Activated naive CD4-positive, alpha-beta T cell treated with anti-CD3 and anti-CD28 coated beads, Interleukin-2, amount 10 ng/mL, durations not matched to agents 7 days and 5 days (primary cell): ENCODE measurements at regions not wholly inside any gene's neighbourhood (a gene's known extent, or its start where the extent isn't known, plus 50 kb on each side); places are given as distances from the start of the nearest gene placed in this dataset.

Experiments
- CTCF ChIA-PET: fragments of 350-600 bp; sonication (Branson Sonifier 250); formaldehyde crosslinking; loops from one replicate; lab custom pipeline; 2021; ENCODE audit warnings: antibody characterized with exemption; lab: Charles Lee
- DNase-seq: peaks from one replicate; pipeline ENCODE4 v3.0.0-alpha.2; 2020
- H3K27ac Mint-ChIP-seq: one replicate; pipeline ENCODE4 v1.8.0; 2021; ENCODE audit warnings: mild to moderate bottlenecking, moderate library complexity, mixed read lengths
- H3K27me3 Mint-ChIP-seq: one replicate; pipeline ENCODE4 v1.8.0; 2021; ENCODE audit warnings: mild to moderate bottlenecking, mixed read lengths
- H3K36me3 Mint-ChIP-seq: one replicate; pipeline ENCODE4 v1.8.0; 2021; ENCODE audit warnings: mixed read lengths
- H3K4me1 Mint-ChIP-seq: one replicate; pipeline ENCODE4 v1.8.0; 2021; ENCODE audit warnings: mixed read lengths
- H3K4me3 Mint-ChIP-seq: one replicate; pipeline ENCODE4 v1.8.0; 2021; ENCODE audit warnings: mild to moderate bottlenecking, moderate library complexity, mixed read lengths
- H3K9me3 Mint-ChIP-seq: one replicate; pipeline ENCODE4 v1.8.0; 2021; ENCODE audit warnings: mixed read lengths

DNA sequence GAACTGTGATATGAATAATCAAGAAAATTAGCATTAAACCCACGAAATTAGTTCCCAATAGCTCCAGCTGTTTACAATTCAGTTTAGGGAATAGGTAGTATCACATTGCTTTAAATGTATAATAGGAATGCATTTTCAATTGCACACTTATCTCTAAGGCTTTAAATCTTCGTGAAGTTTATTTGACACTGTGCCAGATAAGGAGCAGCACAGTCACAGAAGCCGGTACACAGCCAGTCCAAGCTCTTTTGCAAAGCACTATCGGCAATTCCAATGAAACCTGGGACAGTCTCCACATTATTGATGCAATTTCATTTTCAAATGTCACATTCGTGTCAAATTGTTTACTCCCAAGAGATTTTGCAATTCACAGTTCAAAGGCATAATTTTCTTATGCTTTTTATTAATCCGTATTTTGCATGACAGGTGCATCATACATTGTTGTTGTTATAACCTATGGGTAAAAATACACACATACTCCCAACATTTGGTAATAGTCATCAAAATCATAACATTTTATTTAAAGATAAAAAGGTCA is 602.8 kb downstream of the RPS29 start:
- Mint-ChIP-seq H3K4me1 (no peaks in the 10 kb centered on the region), H3K27me3 (no peaks in the 10 kb centered on the region), H3K27ac (no peak overlapping the region), H3K36me3 (no peaks in the 10 kb centered on the region), H3K4me3 (no peak overlapping the region), H3K9me3 (no peaks in the 10 kb centered on the region)
- CTCF ChIA-PET: no interaction called here
- no peak for DNase-seq

DNA sequence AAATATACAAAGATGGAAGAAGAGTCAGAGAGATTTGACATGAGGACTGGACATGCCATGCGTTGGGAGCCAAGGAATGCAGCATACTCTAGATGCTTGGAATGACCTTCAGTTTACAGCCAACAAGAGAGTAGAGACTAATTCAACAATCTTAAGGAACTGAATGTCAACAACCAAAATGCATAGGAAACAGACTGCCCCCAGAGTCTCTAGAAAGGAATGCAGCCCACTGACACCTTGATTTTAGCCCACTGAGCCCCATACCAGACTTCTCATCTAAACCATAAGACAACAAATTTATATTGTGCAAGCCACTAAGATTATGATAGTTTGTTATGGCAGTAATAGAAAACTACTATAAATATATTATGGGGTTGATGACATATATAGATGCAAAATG is 611.2 kb downstream of the RPS29 start:
- Mint-ChIP-seq H3K9me3 (no peaks in the 10 kb centered on the region), H3K4me1 (no peaks in the 10 kb centered on the region), H3K27ac (no peak overlapping the region), H3K4me3 (no peak overlapping the region), H3K27me3 (no peaks in the 10 kb centered on the region), H3K36me3 (no peaks in the 10 kb centered on the region)
- CTCF ChIA-PET: no interaction called here
- no peak for DNase-seq

DNA sequence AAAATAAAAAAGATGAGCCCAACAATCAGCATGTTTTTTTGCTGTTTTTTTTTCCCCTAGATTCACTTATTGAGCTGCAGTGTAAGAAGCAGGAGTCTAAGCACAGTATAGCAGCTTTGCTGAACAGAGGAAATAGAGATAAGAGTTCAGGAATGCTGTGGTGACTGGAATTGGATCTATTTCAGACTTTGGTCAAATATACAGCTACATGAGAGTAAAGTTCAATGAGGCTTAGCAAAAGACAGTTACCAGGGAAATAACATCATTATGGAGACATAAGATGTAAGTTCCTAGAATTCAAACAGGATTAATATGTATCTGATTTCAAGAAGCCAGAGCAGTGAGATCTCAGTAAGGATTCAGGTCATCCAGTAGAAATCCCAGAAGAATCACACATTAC is 613.0 kb downstream of the RPS29 start:
- CTCF ChIA-PET: no interaction called here
- no peak overlapping the region for H3K27ac Mint-ChIP-seq
- H3K4me3 Mint-ChIP-seq: no peak overlapping the region
- H3K36me3 Mint-ChIP-seq: no peaks in the 10 kb centered on the region
- no peaks in the 10 kb centered on the region for H3K4me1 Mint-ChIP-seq
- no peaks in the 10 kb centered on the region for H3K9me3 Mint-ChIP-seq
- no peak for DNase-seq
- no peaks in the 10 kb centered on the region for H3K27me3 Mint-ChIP-seq

DNA sequence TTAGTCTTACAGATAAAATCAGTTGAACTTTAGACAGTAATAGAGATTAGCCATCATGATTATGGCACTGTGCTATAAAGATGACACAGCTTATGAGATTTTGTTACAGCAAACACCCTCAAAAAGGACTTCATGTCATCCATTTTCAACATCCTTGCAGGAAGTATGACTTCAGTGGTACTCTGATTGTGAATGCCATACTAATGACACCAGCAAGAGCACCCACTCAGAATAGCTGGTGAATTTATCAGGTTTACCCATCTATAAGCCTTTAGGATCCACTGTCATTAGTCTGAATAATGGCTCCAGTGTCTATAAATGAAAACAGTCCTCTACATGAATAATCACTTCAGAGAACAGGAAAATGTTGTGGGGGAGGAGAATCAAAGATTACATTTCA is 615.2 kb downstream of the RPS29 start:
- CTCF ChIA-PET: no interaction called here
- no peak for DNase-seq
- no peaks in the 10 kb centered on the region for H3K9me3 Mint-ChIP-seq
- H3K36me3 Mint-ChIP-seq: no peaks in the 10 kb centered on the region
- H3K4me3 Mint-ChIP-seq: no peak overlapping the region
- no peak overlapping the region for H3K27ac Mint-ChIP-seq
- no peaks in the 10 kb centered on the region for H3K27me3 Mint-ChIP-seq
- no peaks in the 10 kb centered on the region for H3K4me1 Mint-ChIP-seq

DNA sequence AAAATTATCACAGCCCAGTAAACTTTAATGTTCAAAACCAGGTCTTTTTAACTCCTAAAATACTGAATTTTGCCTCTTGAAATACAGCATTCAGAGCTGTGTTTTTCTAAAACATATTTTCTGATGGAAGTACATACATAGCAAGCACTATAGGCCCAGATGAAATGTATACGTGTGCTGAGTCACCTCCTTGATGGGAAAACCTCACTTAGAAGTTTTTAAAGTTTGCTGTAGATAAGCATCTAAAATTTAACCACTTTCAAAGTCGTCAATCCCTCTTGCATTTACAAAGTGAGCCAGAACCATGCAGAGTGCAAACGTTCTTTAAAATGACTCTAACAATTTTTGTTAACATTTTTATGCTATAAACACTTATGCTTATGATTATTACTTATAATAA is 618.8 kb downstream of the RPS29 start:
- no peak for DNase-seq
- H3K9me3 Mint-ChIP-seq: no peaks in the 10 kb centered on the region
- H3K27me3 Mint-ChIP-seq: no peaks in the 10 kb centered on the region
- CTCF ChIA-PET: no interaction called here
- H3K27ac Mint-ChIP-seq: no peak overlapping the region
- H3K4me1 Mint-ChIP-seq: no peaks in the 10 kb centered on the region
- no peaks in the 10 kb centered on the region for H3K36me3 Mint-ChIP-seq
- no peak overlapping the region for H3K4me3 Mint-ChIP-seq

DNA sequence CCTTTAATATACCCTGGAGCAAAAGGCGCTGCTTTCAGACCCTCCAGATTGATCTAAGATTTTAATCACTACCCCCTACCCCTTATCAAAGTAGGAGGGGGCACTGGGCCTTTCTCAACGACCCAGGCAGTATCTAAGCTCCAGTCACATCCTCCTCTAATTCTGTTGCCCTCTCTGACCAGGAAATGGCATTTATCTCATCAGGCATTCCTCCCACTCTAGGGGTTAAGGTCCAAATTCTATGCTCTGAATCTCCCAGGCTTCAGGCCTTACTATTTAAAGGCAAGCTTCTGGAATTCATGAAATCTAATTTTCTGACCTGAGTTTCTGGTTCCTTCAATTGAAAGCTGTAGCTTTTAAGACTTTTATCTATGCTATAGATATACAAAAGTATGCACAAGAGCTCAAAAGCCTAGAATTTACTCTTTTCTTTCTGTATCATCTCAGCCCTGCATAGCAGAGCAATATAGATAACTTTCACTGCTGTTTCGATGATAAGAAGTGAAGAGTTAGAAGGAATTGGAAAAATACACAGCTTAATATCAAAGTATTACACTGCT is 622.9 kb downstream of the RPS29 start:
- Mint-ChIP-seq H3K9me3 (no peaks in the 10 kb centered on the region), H3K27me3 (no peaks in the 10 kb centered on the region), H3K27ac (no peak overlapping the region), H3K4me1 (no peaks in the 10 kb centered on the region), H3K36me3 (no peaks in the 10 kb centered on the region), H3K4me3 (no peak overlapping the region)
- no peak for DNase-seq
- CTCF ChIA-PET: no interaction called here

DNA sequence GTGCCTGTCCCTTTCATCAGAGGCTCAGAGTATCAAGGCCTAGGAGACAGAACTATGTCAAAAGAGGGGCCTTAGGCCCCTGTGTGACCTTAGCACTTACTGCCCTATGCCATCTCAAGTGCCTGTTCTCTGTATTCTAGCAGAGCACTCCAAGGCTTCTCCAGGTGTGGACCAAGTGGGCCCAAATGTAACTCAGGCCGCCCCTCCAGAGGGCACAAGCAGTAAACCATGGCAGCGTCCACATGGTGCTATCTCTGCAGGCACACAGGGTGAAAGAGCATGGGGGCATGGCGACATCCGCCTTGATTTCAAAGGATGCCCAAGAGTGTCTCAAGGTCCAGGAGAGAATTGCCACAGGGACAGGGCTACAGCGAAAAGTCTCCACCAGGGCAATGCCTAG is 628.7 kb downstream of the RPS29 start:
- no peak for DNase-seq
- Mint-ChIP-seq H3K9me3 (peaks cover 2% of the 10 kb centered on the region), H3K4me3 (no peak overlapping the region), H3K4me1 (no peaks in the 10 kb centered on the region), H3K27ac (no peak overlapping the region), H3K27me3 (no peaks in the 10 kb centered on the region), H3K36me3 (no peaks in the 10 kb centered on the region)
- CTCF ChIA-PET: no interaction called here

DNA sequence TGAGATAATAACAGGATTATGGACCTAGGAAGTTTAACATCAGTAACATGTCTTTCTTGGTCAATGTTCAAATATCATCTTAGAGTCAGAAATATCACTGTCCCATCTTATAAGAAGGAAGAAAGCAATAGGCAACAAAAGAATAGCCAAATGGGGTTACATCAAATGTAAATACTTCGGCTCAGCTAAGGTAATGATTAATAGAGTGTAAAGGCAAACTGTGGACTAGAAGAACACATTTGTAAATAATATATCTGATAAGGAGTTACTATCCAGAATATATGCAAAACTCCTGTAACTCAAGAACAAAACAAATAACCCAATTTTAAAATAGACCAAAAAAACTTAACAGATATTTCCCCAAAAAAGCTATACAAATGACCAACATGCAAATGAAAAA is 630.3 kb downstream of the RPS29 start:
- Mint-ChIP-seq H3K36me3 (no peaks in the 10 kb centered on the region), H3K4me1 (no peaks in the 10 kb centered on the region), H3K4me3 (no peak overlapping the region), H3K27ac (no peak overlapping the region), H3K27me3 (no peaks in the 10 kb centered on the region), H3K9me3 (peaks cover 2% of the 10 kb centered on the region)
- CTCF ChIA-PET: no interaction called here
- no peak for DNase-seq

DNA sequence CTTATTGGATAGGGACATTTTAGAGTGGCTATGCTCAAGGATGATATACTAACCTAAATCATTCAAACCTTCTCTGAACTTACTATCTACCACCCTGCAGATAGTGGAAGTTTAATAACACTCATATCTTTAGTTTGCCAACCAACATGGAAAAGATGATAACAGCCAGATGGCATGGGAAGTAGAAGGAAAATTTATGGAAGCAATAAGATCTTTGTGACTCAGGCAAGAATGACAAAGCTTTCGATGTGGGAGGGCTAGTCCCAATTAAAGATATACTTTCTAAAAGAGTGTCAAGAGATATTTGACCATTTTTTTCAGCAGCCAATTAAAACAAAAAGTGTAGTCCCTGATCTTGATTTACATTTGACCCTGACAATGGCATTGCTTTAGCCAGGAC is 631.7 kb downstream of the RPS29 start:
- Mint-ChIP-seq H3K27me3 (no peaks in the 10 kb centered on the region), H3K9me3 (peaks cover 2% of the 10 kb centered on the region), H3K36me3 (no peaks in the 10 kb centered on the region), H3K4me3 (no peak overlapping the region), H3K4me1 (no peaks in the 10 kb centered on the region), H3K27ac (no peak overlapping the region)
- no peak for DNase-seq
- CTCF ChIA-PET: no interaction called here

DNA sequence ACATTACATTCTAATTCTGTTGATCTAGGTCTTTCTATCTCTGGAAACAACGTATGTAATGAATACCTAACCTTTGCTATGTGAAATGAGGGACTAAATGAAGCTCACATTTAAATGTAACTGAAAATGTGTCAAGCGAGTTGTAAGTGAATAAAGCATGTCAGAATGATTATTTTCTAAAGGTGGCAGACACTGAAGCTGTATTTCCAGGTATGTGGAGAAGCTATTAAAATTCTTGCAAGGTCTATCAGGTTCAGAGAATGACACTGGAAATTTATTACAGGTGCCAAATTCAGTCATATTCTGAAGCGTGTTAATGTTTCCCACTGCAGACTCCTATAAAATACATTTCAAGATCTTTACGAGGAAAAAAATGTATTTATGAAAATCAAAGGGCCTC is 641.4 kb downstream of the RPS29 start:
- Mint-ChIP-seq H3K9me3 (no peaks in the 10 kb centered on the region), H3K4me1 (no peaks in the 10 kb centered on the region), H3K27ac (no peak overlapping the region), H3K4me3 (no peak overlapping the region), H3K36me3 (no peaks in the 10 kb centered on the region), H3K27me3 (no peaks in the 10 kb centered on the region)
- no peak for DNase-seq
- CTCF ChIA-PET: no interaction called here

DNA sequence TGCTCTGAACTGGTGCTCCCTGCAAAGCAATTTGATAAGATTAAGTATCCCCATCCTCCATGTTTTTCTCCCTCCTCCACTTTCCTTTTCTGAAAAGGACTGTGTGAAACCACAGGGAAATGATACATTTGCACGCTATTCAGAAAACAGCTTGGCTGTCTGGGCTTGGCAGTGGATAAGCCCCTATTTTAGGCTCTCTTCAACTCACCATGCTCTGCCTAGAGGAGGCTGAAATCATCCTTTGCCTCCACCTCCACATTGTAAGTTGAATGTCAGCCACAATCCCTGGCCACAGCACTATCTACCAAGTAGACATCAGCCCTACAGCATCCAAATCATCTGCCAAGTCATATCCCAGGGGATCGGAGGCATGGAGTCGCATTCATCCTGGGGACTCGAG is 642.3 kb downstream of the RPS29 start:
- no peak for DNase-seq
- CTCF ChIA-PET: no interaction called here
- H3K36me3 Mint-ChIP-seq: no peaks in the 10 kb centered on the region
- no peaks in the 10 kb centered on the region for H3K4me1 Mint-ChIP-seq
- no peak overlapping the region for H3K4me3 Mint-ChIP-seq
- H3K27ac Mint-ChIP-seq: no peak overlapping the region
- H3K9me3 Mint-ChIP-seq: no peaks in the 10 kb centered on the region
- no peaks in the 10 kb centered on the region for H3K27me3 Mint-ChIP-seq

DNA sequence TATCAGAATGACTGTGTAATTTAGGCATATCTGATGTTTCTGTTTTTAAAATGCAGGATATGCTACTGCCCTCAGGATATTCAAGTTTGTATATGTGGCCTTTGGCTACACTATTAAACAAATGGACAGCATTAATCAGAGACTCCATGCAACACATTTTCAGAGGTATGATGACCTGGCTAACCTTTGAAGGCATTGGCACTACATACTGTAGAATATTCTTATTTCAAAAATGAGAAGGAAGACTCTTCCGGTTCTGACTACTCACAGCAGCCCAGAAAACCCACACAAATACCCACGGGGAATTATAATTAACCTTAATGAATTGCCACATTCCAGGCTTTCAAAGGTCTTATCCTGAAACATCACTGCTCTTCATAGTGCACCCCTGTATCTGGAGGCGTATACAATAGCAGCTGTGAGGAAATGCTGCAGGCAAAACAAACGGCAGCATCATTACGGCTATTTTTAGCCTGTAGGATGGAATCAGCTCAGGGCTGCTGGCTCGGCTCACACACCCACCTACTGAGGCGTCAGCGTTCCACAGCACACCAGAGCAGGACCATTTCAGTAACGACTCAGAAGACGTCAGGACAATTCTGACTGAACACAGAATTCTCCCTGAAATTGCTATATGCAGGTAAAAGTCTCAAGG is 648.5 kb downstream of the RPS29 start:
- no peaks in the 10 kb centered on the region for H3K9me3 Mint-ChIP-seq
- H3K4me3 Mint-ChIP-seq: no peak overlapping the region
- no peaks in the 10 kb centered on the region for H3K36me3 Mint-ChIP-seq
- H3K27ac Mint-ChIP-seq: no peak overlapping the region
- no peak for DNase-seq
- H3K4me1 Mint-ChIP-seq: no peaks in the 10 kb centered on the region
- H3K27me3 Mint-ChIP-seq: no peaks in the 10 kb centered on the region
- CTCF ChIA-PET: interaction anchor here (0.6 kb wide), 1 partner anchor 1191 kb away, joined by 4 read pairs; no protein-coding TSS in a partner anchor

DNA sequence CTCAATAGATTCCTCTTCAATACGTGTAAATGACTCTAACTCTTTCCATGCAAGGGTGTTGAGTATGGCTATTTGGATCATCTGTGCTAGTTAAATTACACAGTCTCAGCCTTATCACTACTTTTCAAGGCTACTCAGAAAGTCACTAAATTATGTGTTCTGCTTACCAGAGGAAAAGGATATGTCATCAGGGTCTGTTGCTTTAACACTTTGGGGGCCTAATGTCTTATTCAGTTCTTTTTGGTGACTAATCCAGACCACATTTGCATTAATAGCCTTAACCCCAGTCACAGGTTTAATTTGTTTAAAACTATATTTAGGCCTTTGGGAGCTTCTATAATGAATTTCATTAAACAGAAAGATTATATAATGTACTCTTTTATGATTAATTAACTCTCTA is 649.3 kb downstream of the RPS29 start:
- CTCF ChIA-PET: no interaction called here
- Mint-ChIP-seq H3K27me3 (no peaks in the 10 kb centered on the region), H3K4me3 (no peak overlapping the region), H3K9me3 (no peaks in the 10 kb centered on the region), H3K36me3 (no peaks in the 10 kb centered on the region), H3K27ac (no peak overlapping the region), H3K4me1 (no peaks in the 10 kb centered on the region)
- no peak for DNase-seq

DNA sequence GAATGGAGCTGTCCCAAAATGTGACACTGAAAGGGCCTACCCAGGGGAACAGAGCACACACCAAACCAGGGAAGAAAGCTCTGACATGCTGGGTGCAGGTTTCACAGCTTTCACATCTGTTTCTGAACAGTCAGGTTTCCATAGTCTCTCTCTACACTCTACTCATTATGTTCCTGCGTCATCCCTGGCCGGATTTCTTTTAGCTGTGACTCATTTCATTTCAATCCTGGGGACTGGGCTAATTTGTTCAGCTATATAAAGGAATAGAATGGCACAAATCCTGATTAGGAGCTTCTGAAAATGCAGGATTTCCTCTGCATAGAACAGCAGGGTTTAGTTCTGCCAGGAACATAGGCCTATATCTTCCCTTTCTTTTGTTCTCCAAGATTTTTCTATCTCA is 649.8 kb downstream of the RPS29 start:
- H3K4me3 Mint-ChIP-seq: no peak overlapping the region
- H3K4me1 Mint-ChIP-seq: no peaks in the 10 kb centered on the region
- H3K27me3 Mint-ChIP-seq: no peaks in the 10 kb centered on the region
- CTCF ChIA-PET: no interaction called here
- H3K27ac Mint-ChIP-seq: no peak overlapping the region
- H3K9me3 Mint-ChIP-seq: no peaks in the 10 kb centered on the region
- no peak for DNase-seq
- H3K36me3 Mint-ChIP-seq: no peaks in the 10 kb centered on the region

DNA sequence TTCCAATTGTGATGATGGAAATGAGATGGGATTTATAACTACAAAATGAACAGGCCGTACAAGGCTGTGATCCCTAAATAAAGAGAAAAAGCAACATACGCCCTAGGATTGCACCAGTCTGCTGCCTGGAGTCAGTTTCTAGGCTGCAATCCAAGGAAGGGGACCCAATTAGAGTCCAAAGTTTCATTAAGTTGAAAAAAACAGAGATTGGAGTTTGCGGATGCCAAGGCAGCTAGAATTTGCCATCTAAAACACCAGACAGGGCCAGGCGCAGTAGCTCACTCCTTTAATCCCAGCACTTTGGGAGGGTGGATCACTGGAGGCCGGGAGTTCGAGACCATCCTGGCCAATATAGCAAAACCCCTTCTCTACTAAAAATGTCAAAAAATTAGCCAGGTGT is 661.0 kb downstream of the RPS29 start:
- no peaks in the 10 kb centered on the region for H3K36me3 Mint-ChIP-seq
- no peaks in the 10 kb centered on the region for H3K27me3 Mint-ChIP-seq
- CTCF ChIA-PET: no interaction called here
- DNase-seq: no peak
- H3K27ac Mint-ChIP-seq: no peak overlapping the region
- no peaks in the 10 kb centered on the region for H3K9me3 Mint-ChIP-seq
- H3K4me1 Mint-ChIP-seq: no peaks in the 10 kb centered on the region
- no peak overlapping the region for H3K4me3 Mint-ChIP-seq
